ENCODE measurements at regions not wholly inside any gene's neighbourhood (a gene's known extent, or its start where the extent isn't known, plus 50 kb on each side); places are given as distances from the start of the nearest gene placed in this dataset.

GRCh38 chr5:2895196-2895595 lies 143.7 kb upstream of the IRX2 start:
- TF ChIP-seq CTCF (conservative IDR thresholded peaks at IDR 0.05) (no peak), EZH2 (IDR thresholded peaks at IDR 0.05; ENCODE audit: low read depth) (no peak)
